H1 (cell line): ENCODE measurements at regions not wholly inside any gene's neighbourhood (a gene's known extent, or its start where the extent isn't known, plus 50 kb on each side); places are given as distances from the start of the nearest gene placed in this dataset.

Source experiments
- ASH2L ChIP-seq: fragments of 200-600, 300-600 bp; sonication (generic); IDR thresholded peaks from one replicate; pipeline ENCODE4 v1.7.1; 2017; ENCODE audit warnings: low read length
- BRCA1 ChIP-seq: IDR thresholded peaks from 2 replicates; pipeline ENCODE4 v1.6.1; 2012; ENCODE audit warnings: low read depth, low read length, improper control_type of control experiment
- CHD2 ChIP-seq: IDR thresholded peaks from 2 replicates; pipeline ENCODE4 v1.6.1; 2012; ENCODE audit warnings: low read length, improper control_type of control experiment
- EZH2 ChIP-seq: fragments of 200-600 bp; sonication (generic); IDR thresholded peaks from 2 replicates; pipeline ENCODE4 v1.7.1; 2012; ENCODE audit warnings: low read depth, mild to moderate bottlenecking, moderate library complexity, low read length, inconsistent platforms; ENCODE audit not compliant: severe bottlenecking
- HDAC6 ChIP-seq: IDR thresholded peaks from one replicate; pipeline ENCODE4 v1.7.1; 2012; ENCODE audit warnings: low read depth, mild to moderate bottlenecking, inconsistent platforms, low read length, moderate library complexity
- MAFK ChIP-seq: IDR thresholded peaks from 2 replicates; pipeline ENCODE4 v1.6.1; 2012; ENCODE audit warnings: low read depth, mild to moderate bottlenecking, improper control_type of control experiment, low read length
- POLR2A ChIP-seq, 2 experiments: IDR thresholded peaks; 1 replicate in 1 of 2; 2 replicates in 1 of 2; pipeline ENCODE4 v1.6.1; 2011; ENCODE audit warnings: low read depth in 2 of 2, low read length in 2 of 2, mild to moderate bottlenecking in 2 of 2; ENCODE audit errors: control extremely low read depth in 1 of 2
- RAD21 ChIP-seq, 2 experiments: IDR thresholded peaks in 1 of 2; conservative IDR thresholded peaks in 1 of 2; 2 replicates each; pipeline ENCODE4 v1.6.1; 2011; ENCODE audit warnings: low read depth in 2 of 2, low read length in 2 of 2, improper control_type of control experiment in 1 of 2, inconsistent platforms in 1 of 2, mild to moderate bottlenecking in 1 of 2, moderate library complexity in 1 of 2
- TAF1 ChIP-seq: IDR thresholded peaks from 2 replicates; pipeline ENCODE4 v1.6.1; 2011; ENCODE audit warnings: mild to moderate bottlenecking, low read depth, low read length
- TF ChIP-seq, protein P1 (sequence below), 3 experiments: IDR thresholded peaks; 1 replicate in 2 of 3; 2 replicates in 1 of 3; pipeline versions ENCODE4 v1.5.1 to v1.6.1; 2011; ENCODE audit warnings: low read length in 3 of 3, mild to moderate bottlenecking in 3 of 3, inconsistent platforms in 2 of 3, low read depth in 1 of 3, moderate library complexity in 1 of 3; ENCODE audit not compliant: insufficient read depth in 1 of 3; ENCODE audit errors: control extremely low read depth in 1 of 3

- TF ChIP-seq, protein P1, sequence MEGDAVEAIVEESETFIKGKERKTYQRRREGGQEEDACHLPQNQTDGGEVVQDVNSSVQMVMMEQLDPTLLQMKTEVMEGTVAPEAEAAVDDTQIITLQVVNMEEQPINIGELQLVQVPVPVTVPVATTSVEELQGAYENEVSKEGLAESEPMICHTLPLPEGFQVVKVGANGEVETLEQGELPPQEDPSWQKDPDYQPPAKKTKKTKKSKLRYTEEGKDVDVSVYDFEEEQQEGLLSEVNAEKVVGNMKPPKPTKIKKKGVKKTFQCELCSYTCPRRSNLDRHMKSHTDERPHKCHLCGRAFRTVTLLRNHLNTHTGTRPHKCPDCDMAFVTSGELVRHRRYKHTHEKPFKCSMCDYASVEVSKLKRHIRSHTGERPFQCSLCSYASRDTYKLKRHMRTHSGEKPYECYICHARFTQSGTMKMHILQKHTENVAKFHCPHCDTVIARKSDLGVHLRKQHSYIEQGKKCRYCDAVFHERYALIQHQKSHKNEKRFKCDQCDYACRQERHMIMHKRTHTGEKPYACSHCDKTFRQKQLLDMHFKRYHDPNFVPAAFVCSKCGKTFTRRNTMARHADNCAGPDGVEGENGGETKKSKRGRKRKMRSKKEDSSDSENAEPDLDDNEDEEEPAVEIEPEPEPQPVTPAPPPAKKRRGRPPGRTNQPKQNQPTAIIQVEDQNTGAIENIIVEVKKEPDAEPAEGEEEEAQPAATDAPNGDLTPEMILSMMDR (IDR thresholded peaks at IDR 0.05; ENCODE audit: control extremely low read depth in 1 of 3, insufficient read depth in 1 of 3, low read depth in 1 of 3, low read length in 3 of 3) = no peak
- TF ChIP-seq RAD21 (IDR thresholded peaks at IDR 0.05 in 1 of 2, conservative IDR thresholded peaks at IDR 0.05 in 1 of 2; ENCODE audit: low read depth in 2 of 2, low read length in 2 of 2) (no peak), POLR2A (IDR thresholded peaks at IDR 0.05; ENCODE audit: control extremely low read depth in 1 of 2, low read depth in 2 of 2, low read length in 2 of 2) (no peak), MAFK (no peak), EZH2 (no peak), ASH2L (no peak), BRCA1 (no peak), HDAC6 (no peak), CHD2 (no peak), TAF1 (no peak)
Observed at GRCh38 chr19:28537079-28537478, 675.9 kb downstream of the UQCRFS1 start.
